Epithelial cell of esophagus (primary cell): ENCODE measurements at regions not wholly inside any gene's neighbourhood (a gene's known extent, or its start where the extent isn't known, plus 50 kb on each side); places are given as distances from the start of the nearest gene placed in this dataset.

Experiments
- DNase-seq: peaks from one replicate; pipeline ENCODE4 v3.0.0; 2010; ENCODE audit warnings: low read depth
- H3K4me3 ChIP-seq: 2 replicates; pipeline ENCODE4 v1.5.1; 2011; ENCODE audit warnings: mild to moderate bottlenecking, low read length, control low read depth
- TF ChIP-seq, protein P1 (sequence below): IDR thresholded peaks from 2 replicates; pipeline ENCODE4 v1.5.1; 2011; ENCODE audit warnings: low read depth, mild to moderate bottlenecking, low read length, control low read depth, inconsistent platforms; ENCODE audit not compliant: insufficient read depth; ENCODE audit errors: missing control alignments

DNA sequence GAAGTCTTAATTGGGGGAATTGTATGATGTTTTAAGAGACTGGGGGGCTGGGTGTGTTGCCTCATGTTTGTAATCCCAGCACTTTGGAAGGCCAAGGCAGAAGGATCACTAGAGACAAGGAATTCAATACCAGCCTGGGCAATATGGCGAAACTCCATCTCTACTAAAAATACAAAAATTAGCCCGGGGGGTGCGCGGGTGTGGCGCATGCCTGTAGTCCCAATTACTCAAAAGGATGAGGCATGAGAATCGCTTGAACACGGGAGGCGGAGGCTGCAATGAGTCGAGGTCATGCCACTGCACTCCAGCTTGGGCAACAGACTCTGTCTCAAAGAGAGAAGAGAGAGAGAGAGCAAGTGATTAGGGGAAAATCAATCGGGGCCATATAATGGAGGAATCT, 600.5 kb downstream of the SLC16A7 start:
- no peak overlapping the region for H3K4me3 ChIP-seq
- TF ChIP-seq, protein P1, sequence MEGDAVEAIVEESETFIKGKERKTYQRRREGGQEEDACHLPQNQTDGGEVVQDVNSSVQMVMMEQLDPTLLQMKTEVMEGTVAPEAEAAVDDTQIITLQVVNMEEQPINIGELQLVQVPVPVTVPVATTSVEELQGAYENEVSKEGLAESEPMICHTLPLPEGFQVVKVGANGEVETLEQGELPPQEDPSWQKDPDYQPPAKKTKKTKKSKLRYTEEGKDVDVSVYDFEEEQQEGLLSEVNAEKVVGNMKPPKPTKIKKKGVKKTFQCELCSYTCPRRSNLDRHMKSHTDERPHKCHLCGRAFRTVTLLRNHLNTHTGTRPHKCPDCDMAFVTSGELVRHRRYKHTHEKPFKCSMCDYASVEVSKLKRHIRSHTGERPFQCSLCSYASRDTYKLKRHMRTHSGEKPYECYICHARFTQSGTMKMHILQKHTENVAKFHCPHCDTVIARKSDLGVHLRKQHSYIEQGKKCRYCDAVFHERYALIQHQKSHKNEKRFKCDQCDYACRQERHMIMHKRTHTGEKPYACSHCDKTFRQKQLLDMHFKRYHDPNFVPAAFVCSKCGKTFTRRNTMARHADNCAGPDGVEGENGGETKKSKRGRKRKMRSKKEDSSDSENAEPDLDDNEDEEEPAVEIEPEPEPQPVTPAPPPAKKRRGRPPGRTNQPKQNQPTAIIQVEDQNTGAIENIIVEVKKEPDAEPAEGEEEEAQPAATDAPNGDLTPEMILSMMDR = no peak

DNA sequence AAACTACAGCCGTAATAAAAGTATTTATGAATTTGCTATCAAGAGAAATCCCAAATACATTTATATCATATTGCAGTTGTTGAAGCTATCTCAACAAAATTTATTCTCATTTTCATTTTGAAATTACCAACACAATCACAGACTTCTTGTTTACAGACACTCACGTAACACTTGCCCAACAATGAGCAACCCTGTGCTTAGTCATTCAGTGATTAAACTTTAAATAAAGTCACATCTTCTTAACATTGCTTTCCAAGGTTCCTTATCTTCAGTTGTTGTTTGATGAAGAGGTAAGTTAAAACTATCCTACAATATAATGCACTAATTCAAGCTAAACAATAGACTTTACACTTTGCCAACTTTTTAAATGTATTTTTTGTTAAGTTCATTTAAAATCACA, 601.8 kb downstream of the SLC16A7 start:
- DNase-seq = peak; percentile 82
- TF ChIP-seq, protein P1 = no peak
- no peak overlapping the region for H3K4me3 ChIP-seq

More for the DNA sequence above, 600.5 kb downstream of the SLC16A7 start:
- DNase-seq = no peak

DNA sequence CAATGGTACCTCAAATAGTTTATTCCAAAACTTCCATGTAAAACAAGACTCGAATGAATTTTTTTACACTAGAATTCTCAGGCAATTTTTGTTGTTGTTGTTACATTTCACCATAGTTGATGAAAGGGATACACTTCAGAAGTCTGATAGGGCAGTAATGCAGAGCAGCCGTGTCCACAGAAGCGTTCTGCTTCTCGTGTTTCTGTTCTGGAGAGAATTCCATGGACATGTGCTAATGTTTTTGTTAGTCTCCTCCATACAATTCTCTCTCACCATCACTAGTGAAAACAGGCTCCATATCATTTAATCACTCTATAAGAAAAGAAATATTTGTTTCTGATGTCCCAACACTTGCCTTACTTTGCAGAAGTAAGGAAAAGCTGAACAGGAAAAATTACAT, 606.1 kb downstream of the SLC16A7 start:
- no peak overlapping the region for H3K4me3 ChIP-seq
- TF ChIP-seq, protein P1 = no peak
- no peak for DNase-seq

DNA sequence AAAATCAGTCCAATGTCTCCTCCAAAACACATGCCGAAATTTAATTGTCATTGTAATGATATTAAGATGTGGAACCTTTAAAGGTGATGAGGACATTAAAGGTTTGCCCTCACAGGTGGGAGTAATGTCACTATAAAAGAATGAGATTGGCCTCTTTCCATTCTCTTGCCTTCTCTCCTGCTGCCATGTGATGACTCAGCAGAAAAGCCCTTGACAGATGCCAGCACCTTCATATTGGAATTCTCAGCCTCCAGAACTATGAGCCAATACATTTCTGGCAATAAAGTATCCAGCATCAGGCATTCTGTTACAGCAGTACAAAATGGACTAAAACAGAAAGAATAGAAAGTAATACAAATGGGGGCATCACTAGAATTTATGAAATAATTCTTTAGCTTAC, 609.7 kb downstream of the SLC16A7 start:
- TF ChIP-seq, protein P1 = no peak
- H3K4me3 ChIP-seq = no peak overlapping the region
- DNase-seq = peak; percentile 73

DNA sequence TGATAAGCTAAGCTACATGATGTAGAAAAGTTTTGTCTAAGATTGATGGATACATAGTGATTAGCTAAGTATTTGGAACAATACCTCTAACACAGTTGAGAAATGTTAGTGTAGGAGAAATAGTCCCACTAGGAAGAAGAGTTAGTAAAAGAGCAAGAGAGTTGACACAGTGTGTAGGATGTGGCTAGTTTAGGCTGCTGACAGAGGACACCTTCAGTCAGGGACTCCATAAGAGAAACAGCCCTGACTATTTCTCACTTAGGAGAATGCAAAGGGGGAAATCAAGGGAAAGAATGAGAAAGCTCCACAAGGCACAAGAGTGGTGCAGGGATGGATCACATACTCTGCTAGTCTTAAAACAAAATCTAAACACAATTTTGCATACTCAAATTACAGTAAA, 613.7 kb downstream of the SLC16A7 start:
- H3K4me3 ChIP-seq = no peak overlapping the region
- TF ChIP-seq, protein P1 = no peak
- no peak for DNase-seq

DNA sequence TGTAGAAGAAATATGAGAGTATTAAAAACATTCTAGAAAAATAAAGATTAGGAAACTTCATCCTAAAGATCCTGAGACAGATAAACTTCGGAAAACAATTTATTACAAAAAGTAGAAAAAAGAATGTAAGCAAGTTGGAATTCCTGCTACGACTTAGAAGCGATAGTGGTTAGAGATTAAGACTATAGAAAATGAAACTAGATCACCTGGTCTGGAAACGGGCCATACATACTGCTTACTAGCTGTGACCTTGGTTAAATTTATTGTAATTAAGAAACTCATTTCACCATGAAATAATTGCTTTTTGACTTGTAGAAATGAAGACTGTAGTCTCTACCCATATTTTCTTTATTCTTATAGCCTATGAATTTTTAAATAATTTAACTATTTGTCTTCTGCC, 614.1 kb downstream of the SLC16A7 start:
- TF ChIP-seq, protein P1 = no peak
- DNase-seq = no peak
- no peak overlapping the region for H3K4me3 ChIP-seq

DNA sequence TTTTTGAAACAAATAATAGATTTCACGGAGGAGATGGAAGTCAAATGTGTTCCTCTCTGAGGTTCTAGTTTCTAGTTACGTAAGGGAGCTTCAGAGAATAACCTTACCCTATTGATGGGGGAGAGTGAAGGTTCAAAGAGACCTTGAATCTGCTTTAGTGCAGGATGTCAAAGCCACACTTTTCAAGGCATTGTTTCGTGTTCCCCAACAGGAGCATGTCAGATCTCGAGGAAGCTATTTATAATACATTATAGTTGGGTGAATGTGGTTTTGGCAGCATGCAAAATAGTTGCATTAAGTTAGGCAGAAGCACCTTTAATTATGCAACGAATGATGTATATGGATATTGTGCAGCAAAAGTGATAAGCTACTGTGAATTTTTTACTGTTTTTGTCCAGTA, 614.9 kb downstream of the SLC16A7 start:
- H3K4me3 ChIP-seq = no peak overlapping the region
- TF ChIP-seq, protein P1 = no peak
- no peak for DNase-seq
